ENCODE measurements at regions not wholly inside any gene's neighbourhood (a gene's known extent, or its start where the extent isn't known, plus 50 kb on each side); places are given as distances from the start of the nearest gene placed in this dataset.

GRCh38 chr2:239671471-239671870 is 270.7 kb upstream of the HDAC4 start:
- 97% methylated on average over 10 of the region's 10 CpGs for WGBS

GRCh38 chr2:239670463-239671120 is 269.8 kb upstream of the HDAC4 start:
- DNase-seq (ENCODE audit: low read depth in 6 of 9, low spot score in 9 of 9) = no peak
- H3K27me3 ChIP-seq (ENCODE audit: control insufficient read depth in 2 of 2, insufficient read depth in 1 of 2, low read length in 1 of 2) = no peaks in the 10 kb centered on the region
- H3K4me1 ChIP-seq (ENCODE audit: control insufficient read depth in 2 of 2, insufficient read depth in 2 of 2, low read length in 2 of 2) = peaks cover 4 to 28% of the 10 kb centered on the region in 2 donors
- no peaks in the 10 kb centered on the region for H3K36me3 ChIP-seq (ENCODE audit: control insufficient read depth in 2 of 2, insufficient read depth in 2 of 2, low read length in 1 of 2)
- H3K27ac ChIP-seq (ENCODE audit: low read depth in 1 of 2, low read length in 1 of 2) = no peak overlapping the region
- no peaks in the 10 kb centered on the region for H3K9me3 ChIP-seq (ENCODE audit: control insufficient read depth in 2 of 2, insufficient read depth in 1 of 2, low read length in 1 of 2)
- no peak overlapping the region for H3K4me3 ChIP-seq (ENCODE audit: low read length in 2 of 2)
- 97% methylated on average over 7 of the region's 7 CpGs for WGBS

More at GRCh38 chr2:239671471-239671870, 270.7 kb upstream of the HDAC4 start:
- DNase-seq (ENCODE audit: low read depth in 6 of 9, low spot score in 9 of 9) = no peak
- H3K27ac ChIP-seq (ENCODE audit: low read depth in 1 of 2, low read length in 1 of 2) = no peak overlapping the region
- H3K4me3 ChIP-seq (ENCODE audit: low read length in 2 of 2) = no peak overlapping the region
- H3K27me3 ChIP-seq (ENCODE audit: control insufficient read depth in 2 of 2, insufficient read depth in 1 of 2, low read length in 1 of 2) = no peaks in the 10 kb centered on the region
- no peaks in the 10 kb centered on the region for H3K9me3 ChIP-seq (ENCODE audit: control insufficient read depth in 2 of 2, insufficient read depth in 1 of 2, low read length in 1 of 2)
- no peaks in the 10 kb centered on the region for H3K36me3 ChIP-seq (ENCODE audit: control insufficient read depth in 2 of 2, insufficient read depth in 2 of 2, low read length in 1 of 2)
- H3K4me1 ChIP-seq (ENCODE audit: control insufficient read depth in 2 of 2, insufficient read depth in 2 of 2, low read length in 2 of 2) = peaks cover 5 to 32% of the 10 kb centered on the region in 2 donors

- Histone ChIP-seq H3K36me3 (ENCODE audit: control insufficient read depth in 2 of 2, insufficient read depth in 2 of 2, low read length in 1 of 2) (no peaks in the 10 kb centered on the region), H3K9me3 (ENCODE audit: control insufficient read depth in 2 of 2, insufficient read depth in 1 of 2, low read length in 1 of 2) (no peaks in the 10 kb centered on the region), H3K4me1 (ENCODE audit: control insufficient read depth in 2 of 2, insufficient read depth in 2 of 2, low read length in 2 of 2) (peaks cover 4 to 22% of the 10 kb centered on the region in 2 donors), H3K27me3 (ENCODE audit: control insufficient read depth in 2 of 2, insufficient read depth in 1 of 2, low read length in 1 of 2) (no peaks in the 10 kb centered on the region), H3K4me3 (ENCODE audit: low read length in 2 of 2) (no peak overlapping the region), H3K27ac (ENCODE audit: low read depth in 1 of 2, low read length in 1 of 2) (no peak overlapping the region)
- WGBS = 98% methylated on average over 17 of the region's 17 CpGs
- DNase-seq (ENCODE audit: low read depth in 6 of 9, low spot score in 9 of 9) = no peak
Measured at GRCh38 chr2:239669899-239670460, 269.2 kb upstream of the HDAC4 start.

DNA sequence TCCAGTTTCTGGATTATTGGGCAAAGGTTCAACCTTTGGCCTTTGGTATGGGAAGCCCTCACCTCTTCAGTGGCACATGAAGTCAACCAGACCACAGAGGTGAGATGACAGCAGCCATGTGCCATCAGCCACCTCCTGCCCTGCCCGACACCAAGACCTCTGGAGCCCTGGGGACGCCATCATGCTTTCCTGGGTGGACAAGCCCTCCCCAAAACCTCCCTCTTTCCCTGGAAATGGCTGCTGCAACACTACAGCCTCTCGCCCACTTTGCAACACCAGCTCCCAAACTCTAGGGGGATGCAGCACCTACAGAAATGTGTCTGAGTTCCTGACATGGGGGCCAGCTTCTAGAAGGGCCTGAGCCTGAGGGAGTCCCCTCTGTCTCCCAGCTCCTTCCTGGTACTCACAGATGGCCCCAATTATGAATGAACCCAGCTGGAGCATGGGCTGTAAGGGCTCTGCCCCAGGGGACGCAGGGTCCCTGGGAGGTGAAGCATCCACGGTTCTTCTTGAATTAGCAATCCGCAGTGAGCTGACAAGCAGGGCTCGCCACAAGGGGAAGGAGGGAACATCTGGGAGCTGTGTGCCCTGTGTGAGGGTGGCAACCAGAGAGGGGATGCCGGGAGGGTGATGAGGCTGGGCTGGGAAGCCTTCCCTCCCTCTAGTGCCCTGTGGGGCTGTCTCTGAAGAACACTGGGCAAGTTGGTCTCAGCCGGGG is 268.5 kb upstream of the HDAC4 start:
- no peak for DNase-seq (ENCODE audit: low read depth in 6 of 9, low spot score in 9 of 9)
- no peaks in the 10 kb centered on the region for H3K9me3 ChIP-seq (ENCODE audit: control insufficient read depth in 2 of 2, insufficient read depth in 1 of 2, low read length in 1 of 2)
- H3K36me3 ChIP-seq (ENCODE audit: control insufficient read depth in 2 of 2, insufficient read depth in 2 of 2, low read length in 1 of 2) = no peaks in the 10 kb centered on the region
- H3K4me3 ChIP-seq (ENCODE audit: low read length in 2 of 2) = no peak overlapping the region
- WGBS = 97% methylated on average over 9 of the region's 9 CpGs
- H3K27ac ChIP-seq (ENCODE audit: low read depth in 1 of 2, low read length in 1 of 2) = no peak overlapping the region
- H3K4me1 ChIP-seq (ENCODE audit: control insufficient read depth in 2 of 2, insufficient read depth in 2 of 2, low read length in 2 of 2) = peaks cover 0 to 16% of the 10 kb centered on the region in 2 donors
- H3K27me3 ChIP-seq (ENCODE audit: control insufficient read depth in 2 of 2, insufficient read depth in 1 of 2, low read length in 1 of 2) = no peaks in the 10 kb centered on the region

DNA sequence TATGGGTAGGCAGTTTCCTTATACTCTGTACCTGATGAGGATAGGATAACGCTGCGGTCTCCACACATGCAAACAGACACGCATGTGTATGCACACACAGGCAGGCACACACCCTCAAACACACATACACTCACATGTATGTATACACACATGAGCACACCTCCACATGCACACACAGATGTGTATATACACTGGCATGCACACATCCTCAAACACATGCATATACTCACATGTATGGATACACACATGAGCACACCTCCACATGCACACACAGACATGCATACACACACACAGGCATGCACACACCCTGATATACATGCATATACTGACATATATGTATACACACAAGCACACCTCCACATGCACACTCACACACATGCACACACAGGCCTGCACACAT is 267.8 kb upstream of the HDAC4 start:
- over 99% methylated on average over 3 of the region's 3 CpGs for WGBS

DNA sequence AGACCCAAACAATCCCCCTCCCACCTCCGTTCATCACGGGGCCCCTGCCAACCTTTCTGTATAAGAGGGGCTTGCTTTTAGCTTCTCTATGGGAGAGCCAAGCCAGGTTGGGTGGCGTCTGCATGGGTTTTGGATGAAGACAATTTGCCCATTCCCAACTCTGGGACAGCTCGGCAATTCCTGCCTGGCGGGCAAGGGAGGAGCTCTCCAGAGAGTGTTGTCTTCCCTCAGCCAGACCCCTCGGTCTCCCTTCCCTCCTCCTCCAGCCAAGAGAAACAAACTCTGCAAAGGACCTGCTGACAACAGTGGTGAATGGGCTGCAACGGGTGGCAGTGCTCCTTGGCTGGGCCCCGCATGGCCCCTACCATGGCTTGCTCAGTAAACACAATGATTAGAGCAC is 267.2 kb upstream of the HDAC4 start:
- H3K9me3 ChIP-seq (ENCODE audit: control insufficient read depth in 2 of 2, insufficient read depth in 1 of 2, low read length in 1 of 2) = no peaks in the 10 kb centered on the region
- DNase-seq (ENCODE audit: low read depth in 6 of 9, low spot score in 9 of 9) = no peak
- WGBS = 96% methylated on average over 8 of the region's 8 CpGs

More for the DNA sequence above, 267.8 kb upstream of the HDAC4 start:
- H3K36me3 ChIP-seq (ENCODE audit: control insufficient read depth in 2 of 2, insufficient read depth in 2 of 2, low read length in 1 of 2) = no peaks in the 10 kb centered on the region
- no peak overlapping the region for H3K4me3 ChIP-seq (ENCODE audit: low read length in 2 of 2)
- H3K27ac ChIP-seq (ENCODE audit: low read depth in 1 of 2, low read length in 1 of 2) = no peak overlapping the region
- H3K9me3 ChIP-seq (ENCODE audit: control insufficient read depth in 2 of 2, insufficient read depth in 1 of 2, low read length in 1 of 2) = no peaks in the 10 kb centered on the region
- H3K27me3 ChIP-seq (ENCODE audit: control insufficient read depth in 2 of 2, insufficient read depth in 1 of 2, low read length in 1 of 2) = no peaks in the 10 kb centered on the region
- peaks cover 0 to 12% of the 10 kb centered on the region in 2 donors for H3K4me1 ChIP-seq (ENCODE audit: control insufficient read depth in 2 of 2, insufficient read depth in 2 of 2, low read length in 2 of 2)
- DNase-seq (ENCODE audit: low read depth in 6 of 9, low spot score in 9 of 9) = no peak

GRCh38 chr2:239667431-239667985 is 266.7 kb upstream of the HDAC4 start:
- DNase-seq (ENCODE audit: low read depth in 6 of 9, low spot score in 9 of 9) = no peak
- Histone ChIP-seq H3K36me3 (ENCODE audit: control insufficient read depth in 2 of 2, insufficient read depth in 2 of 2, low read length in 1 of 2) (no peaks in the 10 kb centered on the region), H3K27ac (ENCODE audit: low read depth in 1 of 2, low read length in 1 of 2) (no peak overlapping the region), H3K9me3 (ENCODE audit: control insufficient read depth in 2 of 2, insufficient read depth in 1 of 2, low read length in 1 of 2) (no peaks in the 10 kb centered on the region), H3K4me3 (ENCODE audit: low read length in 2 of 2) (no peak overlapping the region), H3K4me1 (ENCODE audit: control insufficient read depth in 2 of 2, insufficient read depth in 2 of 2, low read length in 2 of 2) (peaks cover 0 to 12% of the 10 kb centered on the region in 2 donors), H3K27me3 (ENCODE audit: control insufficient read depth in 2 of 2, insufficient read depth in 1 of 2, low read length in 1 of 2) (peaks cover 0 to 2% of the 10 kb centered on the region in 2 donors)
- WGBS = 95% methylated on average over 10 of the region's 10 CpGs

More for the DNA sequence above, 267.2 kb upstream of the HDAC4 start:
- Histone ChIP-seq H3K4me3 (ENCODE audit: low read length in 2 of 2) (no peak overlapping the region), H3K4me1 (ENCODE audit: control insufficient read depth in 2 of 2, insufficient read depth in 2 of 2, low read length in 2 of 2) (peaks cover 0 to 12% of the 10 kb centered on the region in 2 donors), H3K27me3 (ENCODE audit: control insufficient read depth in 2 of 2, insufficient read depth in 1 of 2, low read length in 1 of 2) (peaks cover 0 to 2% of the 10 kb centered on the region in 2 donors), H3K27ac (ENCODE audit: low read depth in 1 of 2, low read length in 1 of 2) (no peak overlapping the region), H3K36me3 (ENCODE audit: control insufficient read depth in 2 of 2, insufficient read depth in 2 of 2, low read length in 1 of 2) (no peaks in the 10 kb centered on the region)

- H3K9me3 ChIP-seq (ENCODE audit: control insufficient read depth in 2 of 2, insufficient read depth in 1 of 2, low read length in 1 of 2) = no peaks in the 10 kb centered on the region
- peaks cover 0 to 2% of the 10 kb centered on the region in 2 donors for H3K27me3 ChIP-seq (ENCODE audit: control insufficient read depth in 2 of 2, insufficient read depth in 1 of 2, low read length in 1 of 2)
- H3K4me1 ChIP-seq (ENCODE audit: control insufficient read depth in 2 of 2, insufficient read depth in 2 of 2, low read length in 2 of 2) = peaks cover 0 to 9% of the 10 kb centered on the region in 2 donors
- no peak for DNase-seq (ENCODE audit: low read depth in 6 of 9, low spot score in 9 of 9)
- 94% methylated on average over 11 of the region's 11 CpGs for WGBS
- H3K27ac ChIP-seq (ENCODE audit: low read depth in 1 of 2, low read length in 1 of 2) = no peak overlapping the region
- H3K36me3 ChIP-seq (ENCODE audit: control insufficient read depth in 2 of 2, insufficient read depth in 2 of 2, low read length in 1 of 2) = no peaks in the 10 kb centered on the region
- H3K4me3 ChIP-seq (ENCODE audit: low read length in 2 of 2) = no peak overlapping the region
Measured at GRCh38 chr2:239666855-239667376, 266.1 kb upstream of the HDAC4 start.
